GM18517 (cell line): ENCODE measurements at regions not wholly inside any gene's neighbourhood (a gene's known extent, or its start where the extent isn't known, plus 50 kb on each side); places are given as distances from the start of the nearest gene placed in this dataset.

Source experiments
- ATAC-seq: cut with Tn5 transposase; IDR thresholded peaks from one replicate; pipeline ENCODE4 v1.9.1; 2021; ENCODE audit warnings: mild to moderate bottlenecking, moderate library complexity; ENCODE audit not compliant: unreplicated experiment

DNA sequence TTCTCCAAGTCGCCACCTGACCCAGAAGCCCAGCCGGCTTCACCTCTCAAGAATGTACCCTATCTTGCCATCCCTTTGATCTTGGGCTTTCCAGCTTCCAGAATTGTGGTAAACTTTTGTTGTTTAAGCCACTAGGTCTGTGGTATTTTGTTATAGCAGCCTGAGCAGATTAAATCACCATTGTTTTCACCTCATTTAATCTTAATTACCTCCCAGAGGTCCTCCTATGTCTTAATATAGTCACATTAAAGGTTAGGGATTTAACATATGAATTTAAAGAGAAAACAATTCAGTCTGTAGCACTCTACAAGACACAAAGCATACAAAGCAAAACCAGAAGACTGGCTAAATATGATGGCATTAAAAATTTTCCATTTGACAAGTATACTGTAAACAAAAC lies 123.4 kb upstream of the CADM2 start:
- no peak for ATAC-seq

DNA sequence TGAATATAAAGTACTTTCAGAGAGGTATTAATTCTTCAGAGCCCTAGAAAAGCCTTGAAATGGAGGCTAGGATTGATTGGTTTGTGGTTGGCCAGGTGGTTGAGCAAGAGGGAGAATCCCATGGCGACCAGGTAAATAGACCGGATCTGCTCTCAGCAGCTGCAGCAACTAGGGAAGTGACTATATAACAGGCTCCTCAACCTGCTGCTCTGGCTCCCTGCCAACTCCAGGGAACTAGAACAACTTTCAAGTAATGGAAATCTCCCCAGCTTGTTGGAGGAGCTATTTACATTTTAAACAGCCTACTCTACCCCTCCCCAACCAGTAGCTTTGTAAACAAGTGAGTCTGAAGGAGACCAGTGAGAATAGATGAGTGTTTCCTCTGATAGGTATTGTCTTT lies 121.8 kb upstream of the CADM2 start:
- no peak for ATAC-seq

- no peak for ATAC-seq
Observed at GRCh38 chr3:84877092-84877491, 81.7 kb upstream of the CADM2 start.

DNA sequence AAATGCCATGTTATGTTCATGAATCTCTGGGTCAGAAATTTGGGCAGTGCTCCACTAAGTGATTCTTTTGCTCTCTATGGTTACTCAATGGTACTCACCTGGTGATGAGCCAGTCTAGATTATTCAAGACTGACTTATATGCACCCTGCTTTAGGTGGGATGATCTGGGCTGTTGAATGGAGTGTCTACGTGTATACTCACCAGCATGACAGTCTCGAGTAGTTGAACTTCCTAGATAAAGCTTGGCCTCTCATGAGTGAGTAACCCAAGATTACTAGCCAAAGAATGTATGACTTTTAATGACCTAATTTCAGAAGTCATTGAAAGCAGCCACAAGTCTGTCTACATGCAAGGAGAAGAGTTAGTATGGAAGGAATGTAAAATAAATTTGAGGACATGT lies 77.5 kb upstream of the CADM2 start:
- ATAC-seq: no peak

DNA sequence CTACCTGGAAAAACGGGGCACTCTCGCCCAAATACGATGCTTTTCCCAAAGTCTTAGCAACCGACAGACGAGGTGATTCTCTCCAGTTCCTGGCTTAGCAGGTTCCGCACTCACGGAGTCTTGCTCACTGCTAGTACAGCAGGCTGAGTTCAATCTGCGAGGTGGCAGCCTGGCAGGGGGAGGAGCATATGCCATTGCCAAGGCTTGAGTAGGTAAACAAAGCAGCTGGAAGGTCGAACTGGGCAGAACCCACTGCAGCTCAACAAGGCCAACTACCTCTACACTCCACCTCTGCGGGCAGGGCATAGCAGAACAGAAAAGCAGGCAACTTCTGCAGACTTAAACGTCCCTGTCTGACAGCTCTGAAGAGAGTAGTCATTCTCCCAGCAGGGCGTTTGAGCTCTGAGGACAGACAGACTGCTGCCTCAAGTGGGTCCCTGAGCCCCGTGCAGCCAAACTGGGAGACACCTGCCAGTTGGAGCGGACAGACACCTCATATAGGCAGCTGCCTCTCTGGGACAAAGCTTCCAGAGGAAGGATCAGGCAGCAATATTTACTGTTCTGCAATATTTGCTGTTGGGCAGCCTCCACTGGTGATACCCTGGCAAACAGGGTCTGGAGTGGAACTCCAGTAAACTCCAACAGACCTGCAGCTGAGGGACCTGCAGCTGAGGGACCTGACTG lies 73.4 kb upstream of the CADM2 start:
- ATAC-seq: no peak

DNA sequence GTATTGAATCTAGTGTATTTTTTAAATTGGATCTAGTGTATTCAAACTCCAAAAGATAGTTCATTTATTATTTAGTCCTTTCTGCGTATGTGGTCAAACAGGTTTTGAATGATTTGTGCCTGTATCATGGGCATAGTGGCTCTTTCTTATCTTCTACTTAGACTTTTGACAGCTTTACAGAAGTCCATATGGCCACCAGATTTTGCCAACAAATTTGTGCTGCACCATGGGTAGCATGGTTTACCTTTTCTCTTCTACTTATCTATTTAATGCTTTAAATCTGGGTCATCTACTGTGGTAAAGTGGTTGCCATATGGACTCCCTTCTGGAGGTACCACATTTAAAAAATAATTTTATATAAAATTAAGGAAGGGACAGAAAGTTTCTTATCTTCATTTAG lies 66.9 kb upstream of the CADM2 start:
- ATAC-seq: no peak

DNA sequence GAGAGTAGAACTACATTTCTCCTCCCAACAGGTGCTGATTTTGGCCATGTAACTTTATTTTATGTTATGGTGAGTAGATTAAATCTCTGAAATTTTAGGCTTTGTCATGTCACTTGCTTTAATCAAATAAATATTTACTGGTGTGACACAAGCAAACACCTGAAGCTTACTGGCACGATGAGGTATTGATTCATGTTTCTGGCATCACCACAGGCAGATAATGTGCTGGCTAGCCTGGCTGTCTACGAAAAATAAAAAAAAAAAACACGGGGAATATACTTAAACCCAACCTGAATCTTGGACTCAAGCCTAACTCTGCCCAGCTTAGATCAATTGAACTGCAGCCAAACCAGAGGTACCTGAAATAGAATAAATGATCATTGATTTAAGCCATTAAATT lies 65.6 kb upstream of the CADM2 start:
- no peak for ATAC-seq

DNA sequence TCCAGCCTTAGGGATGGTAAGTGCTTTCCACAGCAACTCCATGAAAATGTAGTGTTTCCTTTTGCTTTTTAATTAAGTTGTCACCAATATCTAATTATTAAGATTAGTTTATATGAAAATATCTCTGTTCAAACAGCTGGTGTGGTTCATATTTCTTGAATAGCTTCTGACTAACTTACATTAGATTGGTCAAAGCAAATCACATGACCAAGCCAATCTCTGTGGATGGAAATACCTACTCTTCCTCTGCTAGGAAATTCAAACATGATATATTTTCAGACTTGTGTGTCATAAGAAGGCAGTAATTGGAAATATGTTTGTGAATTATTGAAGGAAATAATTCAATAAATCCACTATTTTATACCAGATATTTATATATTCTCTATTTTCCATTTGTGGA lies 54.6 kb upstream of the CADM2 start:
- no peak for ATAC-seq

GRCh38 chr3:84904816-84905555 lies 53.8 kb upstream of the CADM2 start:
- no peak for ATAC-seq

DNA sequence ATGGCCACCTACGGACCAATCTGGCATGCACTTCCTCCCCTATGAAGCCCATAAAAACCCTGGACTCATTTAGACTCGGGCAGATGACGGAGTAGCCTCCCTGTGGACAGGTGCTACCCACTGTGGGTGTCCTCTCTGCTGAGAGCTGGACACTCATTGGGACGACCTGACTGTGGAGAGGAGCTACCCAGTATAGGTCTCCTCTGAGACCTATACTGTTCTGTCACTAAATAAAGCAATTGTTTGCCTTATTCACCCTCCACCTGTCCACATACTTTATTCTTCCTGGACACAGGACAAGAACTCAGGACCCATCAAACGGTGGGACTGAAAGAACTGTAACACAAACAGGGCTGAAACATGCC lies 53.3 kb upstream of the CADM2 start:
- no peak for ATAC-seq

DNA sequence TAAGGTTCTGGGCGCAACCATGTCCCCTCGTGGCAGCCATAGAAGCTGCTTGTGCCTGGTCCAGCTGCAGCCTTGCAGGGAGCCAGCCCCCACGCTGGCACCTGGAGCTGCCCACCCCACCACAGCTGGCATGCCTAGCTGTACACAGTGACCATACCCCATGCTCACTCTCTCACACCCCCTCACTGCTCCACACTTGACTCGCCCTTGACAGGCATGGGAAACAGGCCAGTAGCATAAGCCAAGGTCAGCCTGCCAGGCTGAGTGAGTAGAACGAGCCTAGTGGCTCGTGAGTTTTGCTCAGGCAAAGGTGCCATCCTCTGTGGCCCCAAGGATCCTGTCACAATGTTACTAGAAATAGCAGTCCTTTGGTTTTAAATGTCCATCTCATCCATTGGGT lies 52.7 kb upstream of the CADM2 start:
- ATAC-seq: no peak
